Small intestine (tissue), 7 donors: ENCODE measurements at regions not wholly inside any gene's neighbourhood (a gene's known extent, or its start where the extent isn't known, plus 50 kb on each side); places are given as distances from the start of the nearest gene placed in this dataset.
"Not testable (repeated sequence)": the region's sequence is repeated elsewhere in the genome, so short reads cannot be mapped to it uniquely, and the experiment has no call there.

ENCODE experiments used
- DNase-seq, 2 donors: peaks; one replicate each; pipeline versions ENCODE4 v3.0.0 to v3.0.0-alpha.2; 2013
- FAIRE-seq: peaks from 2 replicates; lab custom pipeline; 2012; peaks lifted over from hg19 to GRCh38; lab: Jason Lieb, UNC
- H3K27ac ChIP-seq, 3 donors: one replicate each; pipeline ENCODE4 v1.5.1; 2013; ENCODE audit warnings: low read length in 2 of 3, mild to moderate bottlenecking in 2 of 3, control low read depth in 1 of 3, inconsistent platforms in 1 of 3, low read depth in 1 of 3, moderate library complexity in 1 of 3
- H3K27me3 ChIP-seq, 3 donors: one replicate each; pipeline ENCODE4 v1.6.1; 2013; ENCODE audit warnings: low read length in 3 of 3, inconsistent platforms in 1 of 3; ENCODE audit not compliant: control insufficient read depth in 3 of 3, insufficient read depth in 3 of 3
- H3K36me3 ChIP-seq, 3 donors: one replicate each; pipeline ENCODE4 v1.6.1; 2013; ENCODE audit warnings: low read length in 3 of 3, inconsistent platforms in 1 of 3, low read depth in 1 of 3, mild to moderate bottlenecking in 1 of 3, moderate library complexity in 1 of 3; ENCODE audit not compliant: control insufficient read depth in 3 of 3, insufficient read depth in 2 of 3
- H3K4me1 ChIP-seq, 3 donors: one replicate each; pipeline ENCODE4 v1.6.1; 2013; ENCODE audit warnings: low read length in 2 of 3, inconsistent platforms in 1 of 3, low read depth in 1 of 3, mild to moderate bottlenecking in 1 of 3, moderate library complexity in 1 of 3; ENCODE audit not compliant: control insufficient read depth in 3 of 3, insufficient read depth in 2 of 3
- H3K4me3 ChIP-seq, 3 donors: one replicate each; pipeline ENCODE4 v1.5.1; 2013; ENCODE audit warnings: low read length in 3 of 3, control low read depth in 1 of 3, inconsistent platforms in 1 of 3, low read depth in 1 of 3, mild to moderate bottlenecking in 1 of 3, moderate library complexity in 1 of 3
- H3K9me3 ChIP-seq, 2 donors: one replicate each; pipeline ENCODE4 v1.6.1; 2013; ENCODE audit warnings: low read depth in 1 of 2, low read length in 1 of 2; ENCODE audit not compliant: control insufficient read depth in 2 of 2, insufficient read depth in 1 of 2
- WGBS, 3 donors: extraction: QIAGEN DNeasy Blood & Tissue Kit; methylation state at CpG; one replicate each; pipeline ENCODE4 v1.1.7; 2013; 5-methylcytosine and 5-hydroxymethylcytosine counted together
- donor health status: healthy with polysubstance abuse.
- donor health status: control.
- donor health status: control.
- donor health status: Bipolar disorder and iron deficiency.
- donor health status: healthy.

- FAIRE-seq (no peak), DNase-seq (no peak)
- no peak overlapping the region for H3K4me3 ChIP-seq
- no peaks in the 10 kb centered on the region for H3K36me3 ChIP-seq
- peaks cover 0 to 11% of the 10 kb centered on the region in 2 donors for H3K9me3 ChIP-seq
- 79 to 81% (median 81%) methylated on average over 4 of the region's 4 CpGs for WGBS, 3 donors
- no peaks in the 10 kb centered on the region for H3K27me3 ChIP-seq
- no peaks in the 10 kb centered on the region for H3K4me1 ChIP-seq
- H3K27ac ChIP-seq = no peak overlapping the region
Measured at GRCh38 chr15:23764716-23765115, 77.6 kb upstream of the NDN start.

DNA sequence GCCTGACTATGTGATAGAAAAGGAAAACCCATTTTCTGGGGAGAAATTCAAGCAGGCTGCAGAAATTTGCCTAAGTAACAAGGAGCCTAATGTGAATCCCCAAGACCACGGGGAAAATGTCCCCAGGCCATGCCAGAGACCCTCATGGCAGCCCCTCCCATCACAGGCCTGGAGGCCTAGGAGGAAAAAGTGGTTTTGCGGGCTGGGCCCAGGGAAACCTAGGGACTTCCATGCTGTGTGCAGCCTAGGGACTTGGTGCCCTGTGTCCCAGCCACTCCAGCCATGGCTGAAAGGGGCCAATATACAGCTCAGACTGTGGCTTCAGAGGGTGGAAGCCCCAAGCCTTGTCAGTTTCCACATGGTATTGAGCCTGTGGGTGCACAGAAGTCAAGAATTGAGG, 79.7 kb upstream of the NDN start:
- not testable (repeated sequence) for DNase-seq, H3K27me3 ChIP-seq, H3K9me3 ChIP-seq, H3K27ac ChIP-seq, H3K4me3 ChIP-seq, FAIRE-seq, H3K4me1 ChIP-seq, H3K36me3 ChIP-seq
- WGBS, 3 donors = 39 to 69% (median 56%) methylated on average over 2 of the region's 2 CpGs

DNA sequence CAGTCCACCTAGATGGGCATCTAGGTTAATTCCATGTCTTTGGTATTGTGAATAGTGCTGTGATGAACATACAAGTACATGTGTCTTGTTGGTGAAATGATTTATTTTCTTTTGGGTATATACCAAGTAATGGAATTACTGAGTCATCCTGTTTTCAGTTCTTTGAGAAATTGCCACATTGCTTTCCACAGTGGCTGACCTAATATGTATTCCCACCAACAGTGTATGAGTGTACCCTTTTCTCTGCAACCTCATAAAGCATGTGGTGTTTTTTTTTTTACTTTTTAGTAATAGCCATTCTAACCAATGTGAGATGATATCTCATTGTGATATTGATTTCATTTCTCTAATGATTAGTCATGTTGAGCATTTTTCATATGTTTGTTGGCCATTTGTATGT, 86.0 kb upstream of the NDN start:
- H3K27me3 ChIP-seq = no peaks in the 10 kb centered on the region
- no peak for FAIRE-seq
- H3K4me3 ChIP-seq = no peak overlapping the region
- no peaks in the 10 kb centered on the region for H3K36me3 ChIP-seq
- H3K9me3 ChIP-seq = no peaks in the 10 kb centered on the region
- H3K27ac ChIP-seq = no peak overlapping the region
- no peak for DNase-seq
- H3K4me1 ChIP-seq = no peaks in the 10 kb centered on the region

DNA sequence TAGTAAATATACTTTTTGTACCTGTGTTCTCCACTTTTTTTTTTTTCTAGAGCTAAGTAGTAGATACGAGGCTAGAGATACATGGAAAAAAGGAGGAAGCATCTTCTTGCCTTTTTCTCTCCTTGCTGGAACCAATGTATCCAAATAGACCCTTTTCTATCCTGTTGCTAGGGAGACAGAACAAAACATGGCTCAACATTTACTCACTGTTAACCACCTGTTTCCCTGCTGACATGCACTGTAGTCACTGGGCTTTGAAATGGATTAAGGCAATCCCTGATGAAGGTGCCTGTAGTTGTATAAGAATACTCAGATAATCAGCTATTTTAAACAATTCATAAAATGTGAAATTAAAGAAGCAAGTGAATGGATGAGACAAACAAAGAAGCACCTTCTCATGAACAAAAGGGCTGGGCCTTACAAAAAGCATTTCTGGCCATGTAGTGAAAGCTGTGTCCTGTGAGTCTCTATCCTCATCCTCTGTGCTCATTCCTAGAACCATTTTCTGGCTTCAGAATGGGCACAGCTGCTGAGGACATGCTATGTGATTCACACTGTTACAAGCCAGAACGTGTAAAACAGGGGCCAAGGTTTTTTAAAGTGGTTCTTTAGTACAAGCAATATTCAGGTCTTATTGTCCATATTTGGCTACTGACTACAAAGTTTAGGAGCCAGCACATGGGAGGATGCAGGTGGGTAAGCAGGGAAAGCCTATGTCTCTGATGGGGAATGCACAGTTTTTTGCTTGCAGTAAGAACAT, 100.4 kb upstream of the NDN start:
- Histone ChIP-seq H3K27me3 (no peaks in the 10 kb centered on the region), H3K27ac (no peak overlapping the region), H3K4me3 (no peak overlapping the region), H3K36me3 (no peaks in the 10 kb centered on the region), H3K4me1 (no peaks in the 10 kb centered on the region), H3K9me3 (no peaks in the 10 kb centered on the region)
- no peak for FAIRE-seq
- 19 to 29% (median 25%) methylated on average over 2 of the region's 2 CpGs for WGBS, 3 donors
- DNase-seq = no peak

DNA sequence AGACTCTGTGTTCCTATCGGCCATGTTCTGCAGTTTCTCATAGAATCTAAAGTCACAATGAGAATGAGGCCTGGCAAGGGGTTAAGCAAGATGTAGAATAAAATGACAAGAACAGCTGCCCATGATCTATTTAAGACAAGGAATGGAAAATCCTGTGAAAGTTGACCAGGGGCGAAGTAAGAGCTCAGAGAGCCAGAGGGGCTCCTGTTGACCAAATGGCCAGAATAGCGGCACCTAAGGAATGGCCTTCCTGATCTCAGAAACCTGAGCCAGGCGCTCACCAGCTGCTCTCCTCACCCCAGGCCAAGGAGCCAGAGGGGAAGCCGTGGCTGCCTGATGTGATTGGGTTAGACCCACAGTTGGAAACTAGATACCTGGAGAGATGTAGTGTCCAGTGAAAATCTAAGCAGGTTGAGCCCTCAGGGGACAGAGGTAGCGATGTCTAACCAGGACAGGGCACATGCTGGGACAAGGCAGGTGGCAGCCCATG, 106.1 kb upstream of the NDN start:
- peaks cover 0 to 9% of the 10 kb centered on the region in 2 donors for H3K9me3 ChIP-seq
- WGBS, 3 donors = 65 to 75% (median 72%) methylated on average over 6 of the region's 6 CpGs
- H3K36me3 ChIP-seq = no peaks in the 10 kb centered on the region
- no peak overlapping the region for H3K27ac ChIP-seq
- no peak overlapping the region for H3K4me3 ChIP-seq
- H3K27me3 ChIP-seq = no peaks in the 10 kb centered on the region
- H3K4me1 ChIP-seq = no peaks in the 10 kb centered on the region
- DNase-seq (no peak), FAIRE-seq (no peak)

- Histone ChIP-seq H3K27ac (no peak overlapping the region), H3K4me3 (no peak overlapping the region), H3K4me1 (no peaks in the 10 kb centered on the region), H3K36me3 (no peaks in the 10 kb centered on the region), H3K27me3 (no peaks in the 10 kb centered on the region), H3K9me3 (peaks cover 1 to 12% of the 10 kb centered on the region in 2 donors)
- FAIRE-seq (no peak), DNase-seq (no peak)
- 60 to 76% (median 74%) methylated on average over 22 of the region's 22 CpGs for WGBS, 3 donors
Measured at GRCh38 chr15:23797747-23798446, 110.8 kb upstream of the NDN start.

GRCh38 chr15:23801881-23802280, 114.8 kb upstream of the NDN start:
- no peaks in the 10 kb centered on the region for H3K36me3 ChIP-seq
- DNase-seq = no peak
- H3K4me3 ChIP-seq = no peak overlapping the region
- no peaks in the 10 kb centered on the region for H3K27me3 ChIP-seq
- H3K27ac ChIP-seq = no peak overlapping the region
- no peaks in the 10 kb centered on the region for H3K4me1 ChIP-seq
- 59 to 73% (median 63%) methylated on average over 2 of the region's 2 CpGs for WGBS, 3 donors
- FAIRE-seq = no peak
- H3K9me3 ChIP-seq = peaks cover 1 to 7% of the 10 kb centered on the region in 2 donors

DNA sequence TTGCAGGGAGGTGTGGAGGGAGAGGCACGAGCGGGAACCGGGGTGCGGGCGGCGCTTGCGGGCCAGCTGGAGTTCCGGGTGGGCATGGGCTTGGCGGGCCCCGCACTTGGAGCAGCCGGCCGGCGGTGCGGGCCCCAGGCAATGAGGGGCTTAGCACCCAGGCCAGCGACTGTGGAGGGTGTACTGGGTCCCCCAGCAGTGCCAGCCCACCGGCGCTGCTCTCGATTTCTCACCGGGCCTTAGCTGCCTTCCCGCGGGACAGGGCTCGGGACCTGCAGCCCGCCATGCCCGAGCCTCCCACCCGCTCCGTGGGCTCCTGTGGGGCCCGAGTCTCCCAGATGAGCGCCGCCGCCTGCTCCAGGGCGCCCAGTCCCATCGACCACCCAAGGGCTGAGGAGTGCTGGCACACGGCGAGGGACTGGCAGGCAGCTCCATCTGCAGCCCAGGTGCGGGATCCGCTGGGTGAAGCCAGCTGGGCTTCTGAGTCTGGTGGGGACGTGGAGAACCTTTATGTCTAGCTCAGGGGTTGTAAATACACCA, 115.9 kb upstream of the NDN start:
- 87 to 90% (median 89%) methylated on average over 34 to 37 of the region's 37 CpGs for WGBS, 3 donors

More for the DNA sequence above, 115.9 kb upstream of the NDN start:
- FAIRE-seq, DNase-seq, H3K4me1 ChIP-seq, H3K27me3 ChIP-seq, H3K36me3 ChIP-seq, H3K9me3 ChIP-seq, H3K4me3 ChIP-seq, H3K27ac ChIP-seq: not testable (repeated sequence)
